ENCODE measurements at regions not wholly inside any gene's neighbourhood (a gene's known extent, or its start where the extent isn't known, plus 50 kb on each side); places are given as distances from the start of the nearest gene placed in this dataset.

GRCh38 chr4:20119141-20119540 lies 132.6 kb upstream of the SLIT2 start:
- H3K9me3 ChIP-seq = no peaks in the 10 kb centered on the region

GRCh38 chr4:20109391-20109790 lies 142.3 kb upstream of the SLIT2 start:
- no TSS peak for BruUV-seq (replicated peaks)
- no peak overlapping the region for H3K4me3 Mint-ChIP-seq (ENCODE audit: unreplicated experiment)
- ChIA-PET POLR2A (no interaction called here), CTCF (no interaction called here)
- no peaks in the 10 kb centered on the region for H3K36me3 Mint-ChIP-seq (ENCODE audit: insufficient read depth, unreplicated experiment)
- no peaks in the 10 kb centered on the region for H3K27me3 Mint-ChIP-seq (ENCODE audit: insufficient read depth, unreplicated experiment)
- no peak overlapping the region for H3K27ac Mint-ChIP-seq (ENCODE audit: unreplicated experiment)
- H3K4me1 ChIP-seq = no peaks in the 10 kb centered on the region
- H3K36me3 ChIP-seq (ENCODE audit: control insufficient read depth, insufficient read depth, low read length) = no peaks in the 10 kb centered on the region
- no peaks in the 10 kb centered on the region for H3K4me1 Mint-ChIP-seq (ENCODE audit: low read depth, unreplicated experiment)
- no peak for TF ChIP-seq CTCF (IDR thresholded peaks at IDR 0.05; ENCODE audit: insufficient read depth in 1 of 2, low read depth in 1 of 2, low read length in 1 of 2, severe bottlenecking in 1 of 2, unreplicated experiment in 1 of 2)
- H3K9me3 Mint-ChIP-seq (ENCODE audit: unreplicated experiment) = peaks cover 12% of the 10 kb centered on the region
- no peaks in the 10 kb centered on the region for H3K9me3 ChIP-seq
- H3K27me3 ChIP-seq (replicated peaks; ENCODE audit: control insufficient read depth, insufficient read depth, low read length) = no peaks in the 10 kb centered on the region
- no peak overlapping the region for H3K4me3 ChIP-seq (ENCODE audit: low read depth, low read length)
- no peak for DNase-seq
- intact Hi-C loops (cut with micrococcal nuclease; ENCODE audit: unreplicated experiment) = no loop called here

More at GRCh38 chr4:20119141-20119540, 132.6 kb upstream of the SLIT2 start:
- Histone ChIP-seq H3K27me3 (replicated peaks; ENCODE audit: control insufficient read depth, insufficient read depth, low read length) (no peaks in the 10 kb centered on the region), H3K36me3 (ENCODE audit: control insufficient read depth, insufficient read depth, low read length) (no peaks in the 10 kb centered on the region), H3K4me1 (no peaks in the 10 kb centered on the region), H3K4me3 (ENCODE audit: low read depth, low read length) (no peak overlapping the region)
- no TSS peak for BruUV-seq (replicated peaks)
- ChIA-PET POLR2A (no interaction called here), CTCF (no interaction called here)
- TF ChIP-seq CTCF (IDR thresholded peaks at IDR 0.05; ENCODE audit: insufficient read depth in 1 of 2, low read depth in 1 of 2, low read length in 1 of 2, severe bottlenecking in 1 of 2, unreplicated experiment in 1 of 2) = no peak
- no peak for DNase-seq
- Mint-ChIP-seq H3K4me1 (ENCODE audit: low read depth, unreplicated experiment) (no peaks in the 10 kb centered on the region), H3K4me3 (ENCODE audit: unreplicated experiment) (no peak overlapping the region), H3K9me3 (ENCODE audit: unreplicated experiment) (no peaks in the 10 kb centered on the region), H3K36me3 (ENCODE audit: insufficient read depth, unreplicated experiment) (no peaks in the 10 kb centered on the region), H3K27ac (ENCODE audit: unreplicated experiment) (no peak overlapping the region), H3K27me3 (ENCODE audit: insufficient read depth, unreplicated experiment) (peaks cover 3% of the 10 kb centered on the region)
- intact Hi-C loops (cut with micrococcal nuclease; ENCODE audit: unreplicated experiment) = no loop called here

DNA sequence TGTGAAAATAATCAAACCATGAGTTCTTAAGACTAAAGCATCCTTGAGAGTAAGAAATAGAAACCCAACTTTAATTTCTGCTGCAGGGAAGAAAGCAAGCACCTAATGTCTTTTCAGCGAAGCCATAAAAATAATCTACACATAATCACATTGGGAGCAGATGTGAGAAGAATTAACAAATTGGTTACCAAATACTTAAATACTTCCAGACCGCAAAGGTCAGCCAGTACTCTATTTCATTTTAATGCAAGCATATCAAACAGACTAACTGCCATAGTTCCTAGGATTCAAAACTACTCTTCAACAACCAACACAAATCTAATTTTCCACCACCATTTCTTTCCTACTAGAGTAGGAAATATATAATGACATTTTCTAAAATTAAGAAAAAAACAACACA lies 144.8 kb upstream of the SLIT2 start:
- no peaks in the 10 kb centered on the region for H3K4me1 ChIP-seq
- Mint-ChIP-seq H3K4me1 (ENCODE audit: low read depth, unreplicated experiment) (no peaks in the 10 kb centered on the region), H3K27ac (ENCODE audit: unreplicated experiment) (no peak overlapping the region), H3K27me3 (ENCODE audit: insufficient read depth, unreplicated experiment) (no peaks in the 10 kb centered on the region), H3K4me3 (ENCODE audit: unreplicated experiment) (no peak overlapping the region), H3K9me3 (ENCODE audit: unreplicated experiment) (peaks cover 12% of the 10 kb centered on the region), H3K36me3 (ENCODE audit: insufficient read depth, unreplicated experiment) (no peaks in the 10 kb centered on the region)
- no peaks in the 10 kb centered on the region for H3K36me3 ChIP-seq (ENCODE audit: control insufficient read depth, insufficient read depth, low read length)
- ChIA-PET POLR2A (no interaction called here), CTCF (no interaction called here)
- TF ChIP-seq CTCF (IDR thresholded peaks at IDR 0.05; ENCODE audit: insufficient read depth in 1 of 2, low read depth in 1 of 2, low read length in 1 of 2, severe bottlenecking in 1 of 2, unreplicated experiment in 1 of 2) = no peak
- intact Hi-C loops (cut with micrococcal nuclease; ENCODE audit: unreplicated experiment) = no loop called here
- no peak for DNase-seq
- H3K9me3 ChIP-seq = no peaks in the 10 kb centered on the region
- no peak overlapping the region for H3K4me3 ChIP-seq (ENCODE audit: low read depth, low read length)
- H3K27me3 ChIP-seq (replicated peaks; ENCODE audit: control insufficient read depth, insufficient read depth, low read length) = no peaks in the 10 kb centered on the region
- BruUV-seq (replicated peaks) = no TSS peak

Data from Caco-2 (cell line).